Bone marrow (tissue), 2 donors: ENCODE measurements at regions not wholly inside any gene's neighbourhood (a gene's known extent, or its start where the extent isn't known, plus 50 kb on each side); places are given as distances from the start of the nearest gene placed in this dataset.

Source experiments
- DNase-seq, 2 donors: peaks; one replicate each; lab custom pipeline; 2025; lab: John Stamatoyannopoulos, UW

DNA sequence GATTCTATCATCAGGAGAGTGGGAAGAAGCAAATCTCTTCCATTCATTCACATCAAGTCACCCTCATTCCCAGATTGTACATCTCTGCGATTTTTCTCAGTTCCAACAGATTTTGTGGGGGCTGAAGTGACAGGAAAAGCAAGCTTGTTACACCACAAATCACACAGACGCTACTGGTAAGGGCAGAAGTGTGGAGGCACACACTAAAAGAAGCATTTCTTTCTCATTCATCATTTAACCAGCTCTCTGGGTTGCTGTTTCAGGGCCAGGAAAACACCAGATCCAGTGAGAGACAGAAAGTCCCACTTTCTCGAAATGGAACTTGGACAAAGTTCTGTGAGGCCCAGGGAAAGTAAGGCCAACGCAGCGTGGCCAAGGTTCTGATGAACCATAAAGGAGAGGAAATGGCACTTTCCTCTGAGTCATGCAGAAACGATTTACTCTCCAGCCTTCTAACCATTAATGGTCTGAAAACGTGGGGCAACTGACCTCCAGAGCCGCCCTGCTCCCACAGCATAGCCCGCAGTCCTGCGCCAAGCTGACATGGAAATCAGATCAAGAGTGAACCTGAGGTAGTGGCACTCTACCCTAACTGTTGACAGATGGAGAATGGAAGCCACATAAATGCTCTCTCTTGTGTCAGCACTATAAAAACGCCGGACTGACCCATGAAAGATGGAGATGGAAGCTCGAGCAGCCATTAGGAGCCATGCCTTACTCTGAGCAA is 191.0 kb downstream of the C1D start:
- no peak for DNase-seq

DNA sequence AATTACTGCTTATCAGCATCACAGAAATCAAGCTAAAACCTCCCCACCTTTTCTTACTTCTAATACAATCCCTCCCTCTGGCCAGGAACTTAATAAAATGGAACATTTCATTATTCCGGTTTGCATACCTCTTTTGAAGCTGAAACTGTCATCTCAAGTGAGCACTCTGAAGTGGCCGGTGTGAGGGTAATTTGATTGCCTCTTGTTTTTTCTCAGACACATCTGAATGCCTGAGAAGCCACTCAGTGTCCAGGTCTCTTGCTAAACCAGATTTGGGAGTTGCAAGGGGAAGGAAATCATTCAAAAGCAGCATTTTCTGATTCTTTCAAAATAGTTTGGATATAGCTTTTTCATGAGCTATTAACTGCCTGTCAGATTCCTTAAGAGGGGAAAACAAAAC is 190.3 kb downstream of the C1D start:
- no peak for DNase-seq

DNA sequence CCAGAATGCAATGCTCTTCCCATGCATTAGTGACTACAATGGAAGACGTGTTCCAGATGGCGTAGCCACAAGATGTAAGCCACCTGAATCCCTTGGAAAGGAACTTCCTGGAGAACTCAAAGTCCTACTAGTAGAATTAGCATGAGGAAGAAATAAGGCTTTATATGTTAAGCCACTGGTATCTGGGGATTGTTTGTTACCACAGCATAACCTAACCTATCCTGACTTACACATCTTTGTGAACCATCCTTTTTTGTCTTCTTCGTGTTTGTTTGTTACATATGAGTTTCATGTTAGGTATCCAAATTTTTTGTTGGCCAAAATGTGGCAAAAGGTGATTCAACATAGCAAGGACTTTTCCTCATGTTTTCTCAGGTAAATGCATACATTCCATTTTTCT is 188.9 kb downstream of the C1D start:
- no peak for DNase-seq

DNA sequence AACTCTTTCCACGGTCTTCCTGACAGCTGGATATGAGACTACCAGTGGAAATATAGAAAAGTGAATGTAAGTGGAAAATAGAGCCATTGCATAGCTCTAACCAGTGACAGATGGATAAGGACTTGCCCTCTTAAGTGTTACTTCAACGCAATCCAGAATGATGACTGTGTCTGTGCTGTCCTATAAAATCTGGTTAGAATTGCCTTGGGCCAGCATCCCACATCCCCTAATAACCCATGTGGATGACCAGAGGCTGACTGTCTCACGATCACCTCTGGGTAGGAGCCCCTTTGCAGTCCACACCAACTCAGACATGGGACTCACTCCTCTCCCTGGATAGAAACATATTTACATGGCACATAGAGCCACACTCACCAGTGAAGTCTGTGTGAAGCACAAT is 186.6 kb downstream of the C1D start:
- DNase-seq: no peak

DNA sequence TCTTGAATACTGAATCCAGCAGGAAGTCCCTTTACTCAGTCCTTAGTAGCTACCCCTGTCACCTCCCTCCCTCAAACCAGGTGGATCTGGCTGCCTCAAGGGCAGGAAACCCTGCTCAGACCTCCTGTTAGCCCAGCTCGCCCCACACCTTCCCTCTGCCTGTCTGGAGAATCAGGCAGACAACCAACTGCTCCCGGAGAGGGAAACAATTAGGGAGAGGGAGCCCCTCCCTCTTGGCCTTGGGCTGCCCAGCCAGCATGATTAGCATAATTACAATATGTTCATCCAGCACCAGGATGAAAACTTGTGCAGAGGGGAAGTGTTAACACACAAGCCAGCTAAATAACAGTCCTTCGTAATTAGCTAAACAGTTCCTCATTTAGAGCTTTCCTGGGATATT is 185.5 kb downstream of the C1D start:
- DNase-seq: no peak

DNA sequence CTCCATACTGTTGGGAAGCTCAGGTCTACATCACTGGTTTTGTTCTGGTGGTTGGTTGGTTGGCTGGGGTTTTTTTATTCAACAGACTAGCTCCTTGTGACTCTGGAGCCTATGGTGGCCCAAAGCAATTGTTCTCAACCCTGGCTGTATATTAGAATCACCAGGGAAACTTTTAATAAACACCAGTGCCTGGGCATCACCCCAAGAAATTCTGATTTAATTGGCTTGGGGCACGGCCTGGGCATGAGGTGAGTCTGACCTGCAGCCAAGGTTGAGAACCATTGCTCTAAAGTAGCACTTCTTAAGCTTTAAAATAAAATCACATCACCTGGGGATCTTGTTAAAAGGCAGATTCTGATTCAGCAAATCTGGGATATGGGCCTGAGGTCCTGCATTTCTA is 184.1 kb downstream of the C1D start:
- DNase-seq: no peak

DNA sequence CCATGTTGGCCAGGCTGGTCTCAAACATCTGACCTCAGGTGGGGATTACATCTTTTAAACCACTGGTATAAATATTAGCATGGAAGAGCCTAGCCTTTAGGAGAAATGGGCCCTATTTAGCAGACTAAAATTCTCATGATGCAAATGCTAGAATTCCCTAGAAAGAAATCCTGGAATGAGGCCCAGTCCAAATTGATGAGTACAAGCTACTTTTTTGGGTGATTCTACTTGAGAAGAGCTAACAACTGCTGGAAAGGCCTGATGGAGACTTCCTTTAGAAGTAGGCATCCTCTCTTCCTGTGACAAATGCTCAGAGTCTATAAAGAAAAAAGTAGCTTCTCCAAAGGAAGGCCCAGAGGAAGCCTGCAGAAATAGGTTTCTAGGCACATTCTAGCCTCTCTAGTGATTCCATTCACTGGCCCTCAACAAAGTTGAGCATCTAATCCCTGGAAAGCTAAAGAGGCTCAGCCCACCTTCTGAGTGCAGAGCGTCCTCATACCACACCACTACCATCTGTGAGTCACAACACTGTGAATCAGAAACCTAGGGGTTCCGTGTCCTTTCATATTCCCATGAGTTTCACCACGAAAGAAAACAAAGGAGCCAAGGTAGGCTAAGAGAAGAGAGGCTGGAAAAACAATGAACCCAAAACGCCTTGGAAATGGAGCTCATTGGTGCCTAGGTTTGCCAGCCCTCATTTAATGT is 183.1 kb downstream of the C1D start:
- DNase-seq: no peak

DNA sequence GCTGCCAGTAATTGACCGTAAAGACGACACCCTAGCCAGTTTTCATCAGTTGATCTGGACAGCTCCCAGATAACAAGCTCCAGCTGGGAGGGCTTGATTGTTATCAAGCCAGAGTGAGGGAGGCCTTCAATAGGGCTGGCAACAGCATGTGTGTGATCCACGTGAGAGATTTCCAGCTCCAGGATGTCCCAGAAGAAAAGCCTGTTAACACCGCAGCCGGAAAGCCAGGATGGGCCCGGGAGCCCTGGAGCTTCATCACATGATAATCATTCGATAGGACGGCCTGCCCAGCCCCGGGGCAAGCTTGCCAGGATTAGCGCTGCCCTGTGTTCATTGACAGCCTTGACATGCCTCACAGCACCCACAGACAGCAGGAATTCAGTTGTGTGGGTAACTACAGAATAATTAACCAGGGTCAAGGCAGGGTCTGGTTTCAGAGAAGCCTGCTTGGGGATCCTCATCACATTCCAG is 182.5 kb downstream of the C1D start:
- DNase-seq: no peak

DNA sequence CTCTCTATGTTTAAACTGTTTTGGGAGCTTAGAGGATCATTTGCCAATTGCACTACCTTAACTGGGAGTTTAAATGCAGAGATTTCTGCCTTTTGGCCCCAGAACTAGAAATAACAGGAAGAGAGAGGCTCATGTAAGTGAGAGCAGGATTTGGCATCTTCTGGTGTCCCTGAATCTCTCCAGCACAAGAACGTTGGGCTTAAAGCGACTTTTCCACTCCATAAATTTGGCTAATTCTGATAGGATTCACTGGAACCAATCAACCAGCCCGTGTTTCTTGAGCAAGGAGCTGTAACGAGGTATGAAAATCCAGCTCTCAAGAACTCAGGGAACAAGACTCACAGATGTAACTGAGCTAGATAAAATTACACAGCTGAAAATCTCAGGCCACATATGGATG is 181.0 kb downstream of the C1D start:
- no peak for DNase-seq

DNA sequence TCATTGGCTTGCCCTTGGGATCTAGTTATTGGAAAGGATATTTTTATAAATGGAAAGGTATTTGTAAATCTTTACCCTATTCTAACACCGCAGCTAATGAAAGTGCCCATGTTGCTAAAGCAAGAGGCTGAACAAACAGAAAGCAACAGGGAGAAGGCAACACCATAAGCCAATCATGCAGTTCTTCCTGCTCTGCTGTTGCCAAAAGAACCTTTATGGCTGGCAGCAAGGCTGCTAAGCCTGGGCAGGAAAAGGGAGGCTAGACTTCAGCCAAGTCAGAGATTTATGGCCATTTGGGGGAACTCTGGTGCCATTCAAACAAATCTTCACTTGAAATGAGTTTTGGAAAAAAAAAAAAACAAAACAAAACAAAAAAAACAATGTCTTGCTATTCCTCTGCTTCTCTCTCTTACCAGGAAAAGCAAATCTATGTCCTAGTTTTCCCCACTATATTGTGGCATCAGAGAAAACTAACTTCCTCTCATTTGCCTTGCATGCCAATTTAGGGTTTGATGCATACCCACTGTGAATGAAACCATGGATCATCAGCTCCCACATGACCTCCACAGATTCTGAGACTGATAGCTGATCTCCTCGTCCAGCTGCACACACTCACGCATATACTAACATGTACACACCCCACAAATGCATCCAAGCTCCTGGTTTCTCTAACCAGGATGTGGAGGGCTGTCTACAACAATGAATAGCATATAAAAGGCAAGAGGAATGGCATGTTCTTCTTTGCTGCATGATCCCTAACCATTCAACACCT is 179.3 kb downstream of the C1D start:
- DNase-seq: no peak

DNA sequence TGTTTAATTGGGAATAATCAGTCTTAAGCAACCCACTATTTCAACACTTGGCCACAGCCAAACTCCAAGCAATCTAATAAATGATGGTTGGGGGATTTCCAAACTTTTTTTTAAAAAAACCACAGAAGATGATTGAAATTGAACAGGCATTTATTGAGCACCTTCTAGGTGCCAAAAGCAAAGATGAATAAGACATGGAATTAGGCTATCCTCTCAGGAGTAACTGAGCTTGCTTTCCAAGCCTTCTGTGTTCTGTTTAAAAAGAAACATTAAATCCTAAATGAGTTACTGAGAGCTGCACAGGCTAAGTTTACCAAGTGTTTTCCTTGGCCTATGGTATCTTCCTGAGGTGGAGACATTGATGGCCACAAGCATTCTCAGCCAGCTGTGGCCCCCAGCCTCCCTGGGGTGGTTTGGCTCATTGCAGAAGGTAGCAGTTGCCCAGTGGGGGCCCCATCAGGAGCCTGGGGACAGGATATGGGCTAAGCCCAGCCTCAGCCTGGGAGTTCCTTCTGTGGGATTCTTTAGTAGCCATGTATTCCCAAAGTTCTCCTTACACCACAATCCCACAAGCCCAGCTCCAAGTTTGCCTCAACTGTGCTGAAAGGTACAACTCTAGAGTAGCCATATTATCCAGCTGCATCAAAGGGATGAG is 174.3 kb downstream of the C1D start:
- DNase-seq: no peak

DNA sequence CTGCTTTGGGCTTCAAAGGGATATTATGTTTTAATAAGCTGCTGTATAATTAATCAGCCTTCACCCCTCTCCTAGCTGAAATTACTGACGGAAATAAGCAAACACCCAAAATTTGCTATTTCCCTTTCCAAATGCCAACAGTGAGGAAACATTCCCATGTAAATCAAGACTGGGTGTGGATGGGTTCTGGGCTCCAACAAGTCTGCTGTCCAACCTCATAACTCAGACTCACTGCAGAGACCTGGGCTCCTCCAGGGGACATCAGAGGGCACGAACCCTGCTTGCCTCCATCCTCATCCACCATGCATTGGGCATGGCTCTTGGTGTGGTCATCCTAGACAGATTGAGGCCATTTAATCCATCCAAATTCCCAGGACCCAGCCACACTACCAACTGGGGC is 173.7 kb downstream of the C1D start:
- DNase-seq: no peak

DNA sequence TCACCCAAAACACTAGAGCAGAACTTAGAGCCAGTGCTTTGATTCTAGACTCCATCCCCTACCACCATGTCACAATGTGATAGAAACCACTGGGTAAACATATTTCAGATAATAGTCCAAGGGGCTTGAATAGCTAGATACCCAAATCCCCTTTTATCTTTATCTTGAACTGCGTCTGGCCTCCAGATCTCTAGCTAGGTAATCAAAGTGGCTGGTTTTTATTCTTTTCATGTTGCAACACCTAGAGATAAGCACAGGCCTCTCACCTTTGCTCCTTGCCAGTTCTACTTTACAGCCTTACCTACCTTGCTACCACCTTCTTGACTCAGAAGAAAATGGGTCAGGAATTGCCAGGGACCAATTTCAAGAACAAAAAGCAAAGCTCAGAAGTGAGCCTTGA is 171.2 kb downstream of the C1D start:
- no peak for DNase-seq

DNA sequence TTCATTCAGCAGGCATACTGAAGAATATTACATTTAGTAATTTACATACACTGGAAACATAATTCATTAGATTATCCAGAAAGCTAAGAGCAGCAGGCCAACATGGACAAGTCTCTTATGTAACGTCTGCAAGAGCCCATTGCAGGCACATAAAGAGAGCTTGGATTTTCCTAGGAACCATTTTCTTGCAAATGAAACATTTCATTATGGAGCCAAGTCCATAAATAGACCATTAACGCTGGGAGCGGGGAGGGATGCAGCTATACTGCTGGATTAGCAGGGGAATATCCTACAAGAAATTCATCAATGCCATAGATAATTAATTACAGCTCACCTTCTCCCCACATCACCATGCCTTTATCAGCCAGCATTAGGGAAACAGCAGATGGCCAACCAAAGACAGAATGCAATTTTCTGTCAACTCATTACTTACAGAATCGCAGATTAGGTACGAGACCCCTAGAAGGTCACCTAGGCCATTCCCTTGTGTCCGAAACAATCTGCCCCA is 170.4 kb downstream of the C1D start:
- DNase-seq: no peak

DNA sequence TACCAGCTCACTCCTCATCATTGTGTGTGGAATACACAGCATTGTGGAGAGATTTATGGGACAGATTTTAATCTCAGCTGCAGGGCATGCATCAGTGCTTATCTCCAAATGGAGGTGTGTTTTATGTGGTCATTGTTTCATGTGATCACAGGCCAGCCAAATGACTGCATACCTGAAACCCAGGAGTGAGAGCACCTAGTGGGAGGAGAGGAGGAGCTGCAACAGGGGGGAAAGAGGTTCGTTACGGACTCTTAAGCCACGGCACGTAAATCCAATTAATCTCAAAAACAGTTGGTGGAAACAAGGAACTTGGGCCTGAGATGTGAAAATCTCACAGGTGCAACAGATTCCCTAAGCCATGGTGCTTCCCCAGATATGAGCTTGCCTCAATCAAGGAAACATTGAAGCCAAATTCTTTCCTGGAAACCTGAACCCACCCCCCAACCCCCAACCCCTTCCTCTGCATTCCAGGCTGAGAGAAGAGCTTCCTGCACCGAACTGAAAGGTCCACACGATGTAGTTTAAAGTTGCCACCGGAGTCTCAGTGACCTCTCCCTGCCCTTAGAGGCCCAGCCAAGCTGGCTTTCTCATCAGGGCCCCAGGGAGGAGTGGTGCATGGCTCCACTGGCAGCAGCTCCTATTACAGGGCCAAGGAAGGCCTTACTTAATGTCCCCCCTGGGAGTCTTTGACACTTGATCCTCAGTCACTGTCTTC is 167.4 kb downstream of the C1D start:
- no peak for DNase-seq

DNA sequence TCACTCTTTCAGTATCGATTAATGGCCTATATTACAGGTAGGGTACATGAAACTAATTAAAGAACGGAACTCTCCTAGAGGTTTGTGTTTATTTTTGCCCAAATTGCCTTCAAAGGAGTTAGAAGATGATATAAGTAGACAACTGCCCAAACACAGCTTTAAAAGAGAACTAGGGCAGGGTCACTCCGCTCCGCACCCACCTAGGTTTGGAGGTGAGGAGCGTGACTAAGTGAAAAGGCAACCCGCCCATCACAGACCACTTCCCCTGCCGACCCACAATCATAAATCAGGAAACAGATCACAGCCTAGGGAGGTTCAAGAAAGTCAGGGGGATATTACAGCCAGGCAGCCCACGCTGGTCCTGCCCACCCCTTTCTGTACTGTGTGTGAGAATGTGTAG is 166.7 kb downstream of the C1D start:
- no peak for DNase-seq

DNA sequence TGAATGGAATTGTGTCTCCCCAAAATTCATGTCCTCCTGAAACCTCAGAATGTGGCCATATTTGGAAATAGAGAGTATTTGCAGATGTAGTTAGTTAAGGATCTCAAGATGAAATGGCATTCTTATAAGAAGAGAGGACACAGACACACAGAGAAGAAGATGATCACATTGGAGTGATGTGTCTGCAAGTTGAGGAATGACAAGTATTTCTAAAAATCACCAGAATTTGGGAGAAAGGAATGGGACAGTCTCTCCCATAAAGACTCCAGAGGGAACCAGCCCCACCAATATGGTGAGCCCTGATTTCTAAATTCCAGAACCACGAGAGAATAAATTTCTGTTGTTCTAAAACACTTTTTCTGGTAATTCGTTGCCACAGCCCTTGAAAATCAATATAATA is 166.3 kb downstream of the C1D start:
- no peak for DNase-seq

DNA sequence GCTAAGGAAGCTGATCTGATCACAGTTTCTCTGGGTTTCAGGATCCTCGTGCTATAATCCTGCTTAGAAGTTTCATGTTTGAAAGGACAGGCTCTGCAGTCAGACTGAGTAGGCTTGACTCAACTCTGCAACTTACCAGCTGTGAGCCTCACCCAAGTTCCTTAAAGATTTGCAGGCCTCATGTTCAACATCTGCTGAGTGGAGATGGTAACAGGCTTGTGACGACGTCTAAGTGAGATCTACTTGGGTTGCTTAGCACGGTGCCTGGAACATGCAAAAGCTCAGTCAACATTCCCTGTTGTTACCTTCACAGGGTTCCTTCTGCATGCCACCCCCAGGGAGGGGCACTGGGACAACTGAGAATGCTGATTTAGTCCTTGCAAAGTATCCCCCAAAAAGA is 164.2 kb downstream of the C1D start:
- no peak for DNase-seq

DNA sequence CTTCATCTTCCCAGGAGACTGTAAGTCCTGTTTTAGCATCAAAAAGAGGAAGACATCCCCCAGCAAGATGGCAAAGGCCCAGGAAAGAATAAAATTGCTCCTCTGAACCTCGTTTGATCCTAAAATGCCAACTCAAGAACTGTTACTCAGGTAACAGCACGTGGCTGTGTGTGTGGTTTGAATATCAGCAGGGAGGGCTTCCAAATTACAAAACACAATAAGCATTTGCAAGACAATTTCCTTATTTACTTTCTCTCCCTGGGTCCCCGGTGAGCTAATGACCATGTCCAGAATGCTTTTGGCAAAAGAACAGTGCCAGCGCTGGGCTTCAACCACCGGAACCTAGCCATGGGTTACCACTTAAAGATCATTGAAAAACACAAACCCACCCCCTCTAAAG is 163.6 kb downstream of the C1D start:
- DNase-seq: no peak

DNA sequence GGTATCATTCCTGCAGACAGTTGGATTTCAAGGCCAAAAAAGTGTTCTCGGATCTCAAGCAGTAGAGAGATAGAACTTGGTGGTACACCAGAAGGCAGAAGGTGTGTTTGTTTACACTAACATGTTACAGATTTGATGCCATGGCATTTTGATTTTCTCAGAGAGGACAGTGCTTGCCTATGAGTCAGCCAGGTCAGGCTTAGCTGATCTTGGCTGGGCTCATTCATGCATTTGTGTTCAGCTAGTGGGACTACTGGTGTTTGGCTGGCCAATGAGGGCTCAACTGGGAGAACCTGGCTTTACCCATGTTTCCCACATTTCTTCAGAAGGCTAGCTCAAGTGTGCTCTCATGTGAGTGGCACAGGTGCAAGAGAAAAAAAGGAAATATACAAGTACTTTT is 162.0 kb downstream of the C1D start:
- no peak for DNase-seq

DNA sequence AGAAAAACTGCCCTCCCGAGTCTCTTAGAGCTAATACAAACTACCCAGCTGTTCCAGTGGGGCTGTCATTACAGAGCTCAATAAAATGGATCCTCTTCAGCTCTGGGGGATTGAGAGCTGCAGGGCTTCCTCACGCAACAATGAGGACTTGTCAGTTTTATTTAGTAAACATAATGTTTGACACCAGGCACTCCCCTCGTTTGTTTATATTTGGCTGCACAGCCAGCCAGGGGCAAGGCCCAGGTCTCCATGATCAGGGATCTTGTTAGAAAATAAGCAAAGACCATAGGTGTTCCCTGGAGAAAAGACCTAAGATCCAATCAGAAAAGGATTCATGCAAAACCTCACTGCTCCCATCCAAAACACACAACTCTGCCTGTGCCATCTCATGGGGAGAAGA is 158.2 kb downstream of the C1D start:
- no peak for DNase-seq

DNA sequence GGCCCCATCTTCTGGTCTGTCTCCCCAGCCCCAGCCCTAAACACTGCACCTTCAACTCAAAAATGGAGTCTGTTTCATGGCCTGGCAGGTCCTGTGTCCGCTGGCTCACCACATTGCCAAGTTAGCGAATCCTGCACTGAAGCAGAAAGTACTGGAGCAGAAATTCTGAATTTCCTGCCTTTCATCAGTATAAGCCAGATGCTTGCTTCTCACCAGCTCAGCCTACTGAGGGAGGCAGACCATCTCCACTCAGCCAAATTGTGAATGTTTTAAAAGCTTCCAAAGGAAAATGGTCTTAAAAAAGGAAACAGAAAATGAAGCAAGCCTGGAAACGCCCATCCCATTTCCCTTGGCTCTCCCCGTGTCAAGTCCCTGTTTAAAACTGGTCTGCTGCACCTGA is 157.8 kb downstream of the C1D start:
- no peak for DNase-seq
